IMR-90 (cell line): ENCODE measurements at regions not wholly inside any gene's neighbourhood (a gene's known extent, or its start where the extent isn't known, plus 50 kb on each side); places are given as distances from the start of the nearest gene placed in this dataset.

ENCODE experiments used
- BHLHE40 ChIP-seq: fragments of 150-350 bp; IDR thresholded peaks from 2 replicates; pipeline ENCODE4 v1.6.1; 2016; ENCODE audit warnings: mild to moderate bottlenecking, low read depth, low read length
- CEBPB ChIP-seq: IDR thresholded peaks from 2 replicates; pipeline ENCODE4 v1.6.1; 2012; ENCODE audit warnings: low read depth, low read length, improper control_type of control experiment
- CTCF ChIP-seq: conservative IDR thresholded peaks from 2 replicates; pipeline ENCODE4 v1.5.1; 2012; ENCODE audit warnings: mild to moderate bottlenecking, low read depth, low read length, improper control_type of control experiment
- MAFK ChIP-seq: IDR thresholded peaks from 2 replicates; pipeline ENCODE4 v1.6.1; 2012; ENCODE audit warnings: low read depth, low read length, improper control_type of control experiment
- MAZ ChIP-seq: IDR thresholded peaks from 2 replicates; pipeline ENCODE4 v1.6.1; 2012; ENCODE audit warnings: low read depth, mild to moderate bottlenecking, low read length, improper control_type of control experiment, moderate library complexity, borderline replicate concordance
- MXI1 ChIP-seq: IDR thresholded peaks from 2 replicates; pipeline ENCODE4 v1.6.1; 2012; ENCODE audit warnings: low read depth, mild to moderate bottlenecking, low read length, moderate library complexity, borderline replicate concordance
- POLR2A ChIP-seq: IDR thresholded peaks from 2 replicates; pipeline ENCODE4 v1.6.1; 2012; ENCODE audit warnings: mild to moderate bottlenecking, low read depth, low read length
- RAD21 ChIP-seq: IDR thresholded peaks from 2 replicates; pipeline ENCODE4 v1.6.1; 2012; ENCODE audit warnings: low read length, improper control_type of control experiment
- RCOR1 ChIP-seq: IDR thresholded peaks from 2 replicates; pipeline ENCODE4 v1.6.1; 2012; ENCODE audit warnings: mild to moderate bottlenecking, low read length, improper control_type of control experiment; ENCODE audit not compliant: insufficient replicate concordance
- RFX5 ChIP-seq: IDR thresholded peaks from 2 replicates; pipeline ENCODE4 v1.8.0; 2012; ENCODE audit warnings: low read depth, mild to moderate bottlenecking, low read length, moderate library complexity
- SMC3 ChIP-seq: fragments of 150-350 bp; IDR thresholded peaks from 2 replicates; pipeline ENCODE4 v1.6.1; 2016; ENCODE audit warnings: low read depth, mild to moderate bottlenecking, antibody characterized with exemption, low read length, moderate library complexity
- USF2 ChIP-seq: fragments of 150-350 bp; IDR thresholded peaks from 2 replicates; pipeline ENCODE4 v1.6.1; 2017; ENCODE audit warnings: mild to moderate bottlenecking, antibody characterized with exemption, low read length, low read depth

- TF ChIP-seq POLR2A: no peak
- TF ChIP-seq CTCF: no peak
- no peak for TF ChIP-seq RFX5
- TF ChIP-seq RAD21: no peak
- TF ChIP-seq SMC3: no peak
- no peak for TF ChIP-seq RCOR1
- no peak for TF ChIP-seq CEBPB
- TF ChIP-seq MAZ: no peak
- no peak for TF ChIP-seq MXI1
- TF ChIP-seq BHLHE40: no peak
- no peak for TF ChIP-seq USF2
- TF ChIP-seq MAFK: no peak
Measured at GRCh38 chr9:136596630-136597031, 50.8 kb upstream of the NOTCH1 start.
